IPS-NIHi7 (cell line): ENCODE measurements at regions not wholly inside any gene's neighbourhood (a gene's known extent, or its start where the extent isn't known, plus 50 kb on each side); places are given as distances from the start of the nearest gene placed in this dataset.
"Not testable (repeated sequence)": the region's sequence is repeated elsewhere in the genome, so short reads cannot be mapped to it uniquely, and the experiment has no call there.

ENCODE experiments used
- DNase-seq: peaks from one replicate; pipeline ENCODE4 v3.0.0; 2012; ENCODE audit warnings: mixed read lengths; ENCODE audit errors: extremely low spot score

DNA sequence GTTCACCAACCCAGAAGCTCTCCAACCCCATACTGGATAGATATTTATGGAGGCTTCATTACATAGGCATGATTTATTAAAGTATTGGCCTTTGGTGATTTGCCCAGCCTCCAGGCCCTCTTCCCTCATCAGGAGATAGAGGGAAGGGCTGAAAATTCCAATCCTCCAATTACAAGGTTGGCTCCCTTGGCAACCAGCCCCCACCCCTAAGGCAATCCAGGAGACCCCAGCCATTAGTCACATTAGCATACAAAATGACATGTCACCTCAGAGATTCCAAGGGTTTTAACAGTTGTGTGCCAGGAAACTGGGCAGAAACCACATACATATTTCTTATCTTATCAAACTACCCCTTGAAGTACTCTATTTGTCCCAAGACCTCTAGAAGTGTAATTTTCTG is 210.0 kb downstream of the HINT1 start:
- DNase-seq: peak; percentile 16

- DNase-seq: no peak
Measured at GRCh38 chr5:130954336-130954735, 210.7 kb downstream of the HINT1 start.

GRCh38 chr5:130939059-130939458 is 226.0 kb downstream of the HINT1 start:
- no peak for DNase-seq

DNA sequence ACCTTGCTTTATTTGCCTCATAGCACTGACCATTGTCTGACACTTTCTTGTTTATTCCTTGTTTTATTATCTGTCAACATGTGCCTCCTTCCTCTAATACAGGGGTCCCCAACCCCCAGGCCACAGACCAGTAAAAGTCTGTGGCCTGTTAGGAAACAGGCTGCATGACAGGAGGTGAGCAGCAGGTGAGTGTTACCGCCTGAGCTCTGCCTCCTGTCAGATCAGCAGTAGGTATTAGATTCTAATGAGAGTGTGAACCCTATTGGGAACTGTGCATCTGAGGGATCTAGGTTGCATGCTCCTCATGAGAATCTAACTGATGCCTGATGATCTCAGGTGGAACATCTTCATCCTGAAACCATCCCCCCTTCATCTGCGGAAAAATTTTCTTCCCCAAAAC is 228.0 kb downstream of the HINT1 start:
- DNase-seq: no peak

GRCh38 chr5:130923543-130924124 is 241.4 kb downstream of the HINT1 start:
- no peak for DNase-seq

DNA sequence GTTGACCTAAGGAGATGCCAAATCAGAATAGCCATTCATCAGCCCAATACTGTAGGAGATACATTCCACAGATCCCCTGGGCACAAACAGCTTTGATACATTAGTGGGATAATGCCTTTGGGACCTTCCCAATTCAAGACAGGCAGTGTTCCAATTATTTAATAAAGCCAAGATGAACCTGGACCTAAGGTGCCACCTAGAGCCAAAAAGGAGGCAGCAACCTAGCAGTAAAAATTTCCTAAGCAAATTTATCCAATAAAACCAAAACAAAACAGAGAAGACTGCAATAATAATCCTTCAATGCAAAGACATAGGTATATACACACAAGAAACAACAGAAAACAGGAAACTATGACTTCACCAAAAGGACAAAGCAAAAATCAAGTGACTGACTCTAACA is 253.0 kb downstream of the HINT1 start:
- no peak for DNase-seq

GRCh38 chr5:130908186-130908585 is 256.9 kb downstream of the HINT1 start:
- DNase-seq: no peak

GRCh38 chr5:130897537-130898195 is 267.4 kb downstream of the HINT1 start:
- DNase-seq: not testable (repeated sequence)

- not testable (repeated sequence) for DNase-seq
Measured at GRCh38 chr5:130897181-130897536, 267.9 kb downstream of the HINT1 start.

GRCh38 chr5:130896636-130897035 is 268.4 kb downstream of the HINT1 start:
- no peak for DNase-seq

GRCh38 chr5:130893006-130893405 is 272.1 kb downstream of the HINT1 start:
- DNase-seq: no peak

- no peak for DNase-seq
Measured at GRCh38 chr5:130890610-130891009, 274.4 kb downstream of the HINT1 start.

DNA sequence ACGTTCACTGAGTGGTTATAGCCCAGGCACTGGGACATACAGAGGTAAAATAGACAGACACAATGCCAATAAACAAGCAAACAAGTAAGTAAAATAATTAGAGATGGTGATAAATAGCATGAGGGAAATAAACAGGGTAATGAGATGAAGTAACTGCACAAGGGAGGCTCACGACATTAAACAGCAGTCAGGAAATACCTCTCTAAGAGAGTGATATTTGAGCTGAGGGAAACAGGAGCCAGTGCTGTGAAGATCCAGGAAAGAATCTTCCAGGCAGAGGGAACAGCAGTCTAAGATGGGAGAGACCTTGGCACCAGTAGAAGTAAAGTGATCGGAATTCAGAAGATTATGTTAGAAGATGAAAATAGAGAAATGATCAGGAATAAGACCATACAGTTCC is 279.4 kb downstream of the HINT1 start:
- no peak for DNase-seq

DNA sequence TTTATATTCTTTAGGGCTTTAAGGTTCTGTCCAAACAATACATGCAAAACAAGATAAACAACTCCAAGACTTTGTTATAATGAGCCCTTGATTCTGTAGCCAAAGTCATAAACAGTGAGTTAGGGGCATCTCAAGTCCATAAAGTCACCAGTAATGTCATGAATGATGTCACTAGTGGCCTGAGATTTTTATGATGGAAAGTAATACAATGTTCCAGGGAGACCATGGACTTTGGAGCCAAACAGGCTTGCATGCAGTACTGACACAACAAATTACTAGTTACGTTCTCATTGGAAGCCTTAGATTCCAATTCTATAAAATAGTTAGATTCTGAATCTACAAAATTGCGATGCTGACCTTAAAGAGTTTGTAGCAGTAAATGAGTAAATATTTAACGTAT is 280.0 kb downstream of the HINT1 start:
- DNase-seq: no peak

- no peak for DNase-seq
Measured at GRCh38 chr5:130884023-130884422, 281.0 kb downstream of the HINT1 start.

DNA sequence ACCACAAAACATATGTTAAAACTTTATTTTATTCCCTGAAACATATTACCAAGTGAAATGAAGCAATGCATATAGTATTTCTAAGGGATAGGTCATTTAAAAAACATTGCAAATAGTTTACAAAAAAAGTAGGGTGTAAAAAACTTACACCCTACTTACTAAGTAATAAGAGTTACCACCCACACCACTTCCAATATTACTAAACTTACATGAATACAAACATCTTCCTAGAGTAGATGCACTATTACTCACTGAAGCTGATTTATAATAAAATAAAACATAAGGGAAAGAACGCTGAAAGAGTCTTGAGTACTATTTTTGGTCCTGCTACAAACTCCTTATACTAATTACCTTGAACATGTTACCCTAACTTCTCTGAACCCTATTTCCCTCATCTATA is 289.4 kb downstream of the HINT1 start:
- no peak for DNase-seq

- no peak for DNase-seq
Measured at GRCh38 chr5:130874861-130875417, 290.1 kb downstream of the HINT1 start.

GRCh38 chr5:130871346-130872086 is 293.5 kb downstream of the HINT1 start:
- DNase-seq: peak; percentile 65

DNA sequence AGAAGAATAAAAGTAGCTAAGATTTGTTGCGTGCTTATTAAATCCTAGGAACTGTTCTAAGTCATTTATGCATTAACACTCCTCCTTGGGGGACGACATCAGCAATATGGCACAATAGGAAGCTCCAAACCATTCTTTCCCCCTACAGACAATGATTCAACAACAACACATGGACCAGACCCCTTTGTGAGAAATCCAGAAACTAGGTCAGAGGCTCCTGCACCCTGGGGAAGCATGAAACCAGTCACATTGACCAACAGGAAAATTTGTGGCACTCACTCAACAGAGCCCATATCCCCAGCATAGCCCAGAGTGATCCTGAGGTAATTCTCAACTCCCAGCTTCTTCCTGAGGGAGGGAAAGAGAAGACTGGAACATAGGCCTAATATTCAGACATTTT is 294.4 kb downstream of the HINT1 start:
- DNase-seq: no peak

DNA sequence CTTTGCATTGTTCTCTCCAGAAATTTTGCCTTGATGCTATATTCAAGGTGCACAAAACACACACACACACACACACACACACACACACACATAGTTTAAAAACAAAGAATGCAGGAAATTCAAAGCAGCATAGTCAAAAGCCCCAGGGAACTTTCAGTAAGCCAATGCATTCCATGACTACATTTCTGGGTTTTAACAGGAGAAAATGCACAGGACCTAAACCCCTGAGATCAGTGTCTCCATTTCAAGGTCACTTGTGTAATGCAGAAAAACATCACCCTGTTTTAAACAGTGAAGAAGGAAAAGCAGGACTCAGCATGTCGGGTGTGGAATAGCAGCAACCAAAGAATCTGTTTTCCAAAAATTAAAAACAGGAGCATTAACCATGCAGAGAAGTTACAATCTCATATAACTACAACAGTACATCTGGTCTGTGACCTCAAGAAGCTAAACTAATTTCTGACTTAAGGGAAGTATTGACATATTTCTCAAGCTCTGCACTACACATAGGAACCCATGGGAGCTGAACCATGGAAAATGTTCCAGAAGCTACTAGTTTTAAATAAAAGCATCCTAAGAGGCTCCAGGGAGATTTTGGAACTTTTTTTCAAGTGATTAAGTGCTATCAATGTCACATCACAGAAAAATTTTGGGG is 296.7 kb downstream of the HINT1 start:
- DNase-seq: no peak

GRCh38 chr5:130845049-130845765 is 319.8 kb downstream of the HINT1 start:
- no peak for DNase-seq
